CD4-positive, alpha-beta T cell (primary cell): ENCODE measurements at regions not wholly inside any gene's neighbourhood (a gene's known extent, or its start where the extent isn't known, plus 50 kb on each side); places are given as distances from the start of the nearest gene placed in this dataset.

Source experiments
- ATAC-seq: fragments of 200-7000 bp; cut with Tn5 transposase; one replicate; pipeline ENCODE4 v1.10.0; 2022; ENCODE audit warnings: mild to moderate bottlenecking; ENCODE audit not compliant: poor library complexity
- CTCF ChIA-PET: fragments of 350-600 bp; sonication (Branson Sonifier 250); formaldehyde crosslinking; loops from one replicate; lab custom pipeline; 2021; ENCODE audit warnings: antibody characterized with exemption, inconsistent platforms; lab: Charles Lee
- POLR2A ChIA-PET: fragments of 350-600 bp; sonication (Branson Sonifier 250); formaldehyde crosslinking; loops from one replicate; lab custom pipeline; 2021; ENCODE audit warnings: antibody characterized with exemption, inconsistent platforms; lab: Charles Lee
- DNase-seq, 14 experiments: peaks; one replicate each; pipeline ENCODE4 v3.0.0-alpha.2; 2013 to 2020; ENCODE audit warnings: mixed read lengths in 2 of 14
- H3K27ac ChIP-seq, 2 donors: one replicate each; pipeline versions ENCODE4 v1.5.1 to v1.7.0; 2013; ENCODE audit warnings: low read length in 2 of 2, low read depth in 1 of 2, mild to moderate bottlenecking in 1 of 2
- H3K27me3 ChIP-seq, 2 experiments: 1 replicate in 1 of 2; 2 replicates in 1 of 2; pipeline versions ENCODE4 v1.6.1 to v1.7.0; 2013; ENCODE audit warnings: low read length in 2 of 2, control low read depth in 1 of 2, mild to moderate bottlenecking in 1 of 2, moderate library complexity in 1 of 2; ENCODE audit not compliant: insufficient read depth in 2 of 2, control insufficient read depth in 1 of 2
- H3K36me3 ChIP-seq: one replicate; pipeline ENCODE4 v1.6.1; 2013; ENCODE audit warnings: low read length, control low read depth; ENCODE audit not compliant: insufficient read depth
- H3K4me1 ChIP-seq: one replicate; pipeline ENCODE4 v1.6.1; 2013; ENCODE audit warnings: low read length, control low read depth; ENCODE audit not compliant: insufficient read depth
- H3K4me3 ChIP-seq: one replicate; pipeline ENCODE4 v1.5.1; 2013; ENCODE audit warnings: mild to moderate bottlenecking, low read length, moderate library complexity
- H3K9me3 ChIP-seq, 2 experiments: 1 replicate in 1 of 2; 2 replicates in 1 of 2; pipeline versions ENCODE4 v1.6.1 to v1.7.0; 2013; ENCODE audit warnings: low read length in 2 of 2, mild to moderate bottlenecking in 2 of 2, control low read depth in 1 of 2, moderate library complexity in 1 of 2; ENCODE audit not compliant: control insufficient read depth in 1 of 2, insufficient read depth in 1 of 2
- H3K27ac Mint-ChIP-seq: one replicate; pipeline ENCODE4 v1.8.0; 2020; ENCODE audit warnings: mixed read lengths
- H3K27me3 Mint-ChIP-seq: one replicate; pipeline ENCODE4 v1.8.0; 2021; ENCODE audit warnings: mixed read lengths
- H3K36me3 Mint-ChIP-seq: one replicate; pipeline ENCODE4 v1.8.0; 2021; ENCODE audit warnings: low read depth, mixed read lengths
- H3K4me1 Mint-ChIP-seq: one replicate; pipeline ENCODE4 v1.8.0; 2021; ENCODE audit warnings: low read depth, mixed read lengths
- H3K4me3 Mint-ChIP-seq: one replicate; pipeline ENCODE4 v1.8.0; 2020; ENCODE audit warnings: mild to moderate bottlenecking, mixed read lengths
- H3K9me3 Mint-ChIP-seq: one replicate; pipeline ENCODE4 v1.8.0; 2020; ENCODE audit warnings: mixed read lengths
- intact Hi-C, 2 experiments: fragments of 100-400 bp; cut with DNase I in 1 of 2; cut with micrococcal nuclease in 1 of 2; formaldehyde crosslinking; loops; one replicate each; pipeline versions ENCODE4 v1.15.1 to v1.9.0; 2023 to 2025; cut with DNase I, micrococcal nuclease
- TF ChIP-seq, protein P1 (sequence below): fragments of 200-600 bp; IDR thresholded peaks from one replicate; pipeline ENCODE4 v1.8.0; 2022; ENCODE audit warnings: antibody characterized with exemption, mild to moderate bottlenecking

DNA sequence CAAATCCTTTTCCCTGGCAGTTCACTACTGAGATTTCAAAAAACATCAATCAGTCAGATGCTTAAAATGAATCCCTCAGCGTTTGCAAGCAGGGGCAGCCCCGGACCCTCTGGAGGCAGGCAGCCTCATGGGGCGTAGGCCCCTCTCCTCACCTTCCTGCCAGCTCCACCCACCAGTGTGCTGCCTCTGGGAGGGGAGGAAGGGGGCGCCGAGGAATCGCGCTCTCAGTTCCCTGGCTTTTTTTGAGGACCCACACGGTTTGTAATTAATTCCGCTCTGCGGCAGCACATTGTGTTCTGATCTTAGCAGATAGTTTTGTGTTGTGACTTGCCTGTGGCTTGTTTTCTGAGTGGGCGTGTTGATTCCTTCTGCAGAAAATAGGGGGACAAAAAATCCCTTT lies 159.9 kb downstream of the KLF13 start:
- Histone ChIP-seq H3K9me3 (peaks cover 7% of the 10 kb centered on the region in 2 experiments), H3K27me3 (no peaks in the 10 kb centered on the region), H3K4me1 (peaks cover 52% of the 10 kb centered on the region), H3K27ac (no peak overlapping the region), H3K36me3 (no peaks in the 10 kb centered on the region), H3K4me3 (no peak overlapping the region)
- TF ChIP-seq, protein P1, sequence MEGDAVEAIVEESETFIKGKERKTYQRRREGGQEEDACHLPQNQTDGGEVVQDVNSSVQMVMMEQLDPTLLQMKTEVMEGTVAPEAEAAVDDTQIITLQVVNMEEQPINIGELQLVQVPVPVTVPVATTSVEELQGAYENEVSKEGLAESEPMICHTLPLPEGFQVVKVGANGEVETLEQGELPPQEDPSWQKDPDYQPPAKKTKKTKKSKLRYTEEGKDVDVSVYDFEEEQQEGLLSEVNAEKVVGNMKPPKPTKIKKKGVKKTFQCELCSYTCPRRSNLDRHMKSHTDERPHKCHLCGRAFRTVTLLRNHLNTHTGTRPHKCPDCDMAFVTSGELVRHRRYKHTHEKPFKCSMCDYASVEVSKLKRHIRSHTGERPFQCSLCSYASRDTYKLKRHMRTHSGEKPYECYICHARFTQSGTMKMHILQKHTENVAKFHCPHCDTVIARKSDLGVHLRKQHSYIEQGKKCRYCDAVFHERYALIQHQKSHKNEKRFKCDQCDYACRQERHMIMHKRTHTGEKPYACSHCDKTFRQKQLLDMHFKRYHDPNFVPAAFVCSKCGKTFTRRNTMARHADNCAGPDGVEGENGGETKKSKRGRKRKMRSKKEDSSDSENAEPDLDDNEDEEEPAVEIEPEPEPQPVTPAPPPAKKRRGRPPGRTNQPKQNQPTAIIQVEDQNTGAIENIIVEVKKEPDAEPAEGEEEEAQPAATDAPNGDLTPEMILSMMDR, result no peak
- H3K36me3 Mint-ChIP-seq, result peaks cover 9% of the 10 kb centered on the region
- DNase-seq (no peak), ATAC-seq (no peak)
- peak overlapping the region; percentile 51 for H3K4me3 Mint-ChIP-seq
- no peak overlapping the region for H3K27ac Mint-ChIP-seq
- ChIA-PET CTCF (interaction anchor here (1.0 to 4.5 kb wide), 4 partner anchors 14 to 288 kb away, joined by 3 to 28 read pairs (median 4); no protein-coding TSS in a partner anchor), POLR2A (interaction anchor here (2.7 to 3.7 kb wide), 4 partner anchors 13 to 271 kb away, joined by 14 to 39 read pairs (median 16); no protein-coding TSS in a partner anchor)
- no peaks in the 10 kb centered on the region for H3K27me3 Mint-ChIP-seq
- H3K4me1 Mint-ChIP-seq, result peaks cover 42% of the 10 kb centered on the region
- intact Hi-C loops, result loop anchor here (5.0 to 10.0 kb wide), 3 partner anchors 92 to 494 kb away; partner anchors contain the start of gene MTMR10 (in 1 of the 2)
- H3K9me3 Mint-ChIP-seq, result no peaks in the 10 kb centered on the region

DNA sequence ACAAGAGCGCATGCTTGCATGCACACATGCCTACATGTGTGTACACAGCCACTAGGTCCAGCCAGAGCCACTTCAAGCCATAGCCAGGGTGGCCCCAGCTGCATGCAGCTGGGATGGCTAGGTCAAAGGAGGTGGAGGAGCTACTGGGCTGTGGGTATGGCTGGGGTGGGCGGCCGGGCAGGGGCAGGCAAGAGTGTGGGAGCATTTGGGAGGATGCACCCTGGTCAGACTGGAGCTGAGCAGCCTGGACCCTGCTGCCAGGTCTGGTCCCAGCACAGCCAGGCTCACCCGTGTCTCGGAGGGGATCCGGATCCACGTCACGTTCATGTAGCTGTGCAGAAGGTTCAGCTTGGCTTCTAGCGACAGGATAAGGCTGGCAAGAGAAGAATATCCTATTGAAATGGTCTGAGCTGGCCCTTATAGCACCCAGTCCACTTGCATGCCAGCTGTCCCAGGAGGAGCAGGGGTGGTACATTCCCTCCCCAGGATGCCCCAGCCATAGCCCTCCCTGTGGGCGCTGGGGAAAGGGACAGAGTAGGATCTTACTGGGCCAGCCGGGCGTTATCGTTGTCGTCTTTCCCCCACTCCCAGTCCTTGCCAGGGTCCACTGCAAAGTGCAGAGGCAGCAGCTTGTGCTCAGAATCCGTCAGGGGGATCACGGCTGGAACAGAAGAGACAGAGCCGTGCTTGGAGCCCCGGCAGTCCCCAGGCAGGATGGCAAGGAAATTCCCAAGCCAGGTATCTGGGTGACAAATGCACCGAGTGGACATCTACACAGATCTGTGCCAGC lies 160.5 kb downstream of the KLF13 start:
- ATAC-seq (no peak), DNase-seq (no peak)
- intact Hi-C loops, result loop anchor here (5.0 to 10.0 kb wide), 3 partner anchors 92 to 495 kb away; partner anchors contain the start of gene MTMR10 (in 1 of the 2)
- Histone ChIP-seq H3K36me3 (no peaks in the 10 kb centered on the region), H3K4me3 (no peak overlapping the region), H3K27ac (no peak overlapping the region), H3K9me3 (peaks cover 7 to 12% of the 10 kb centered on the region in 2 experiments), H3K4me1 (peaks cover 47% of the 10 kb centered on the region), H3K27me3 (no peaks in the 10 kb centered on the region)
- Mint-ChIP-seq H3K36me3 (peaks cover 9% of the 10 kb centered on the region), H3K27ac (no peak overlapping the region), H3K4me3 (peak overlapping the region; percentile 51), H3K9me3 (no peaks in the 10 kb centered on the region), H3K4me1 (peaks cover 37% of the 10 kb centered on the region), H3K27me3 (no peaks in the 10 kb centered on the region)
- CTCF ChIA-PET, result interaction anchor here (1.0 to 4.5 kb wide), 6 partner anchors 14 to 289 kb away, joined by 3 to 28 read pairs (median 4); no protein-coding TSS in a partner anchor
- TF ChIP-seq, protein P1, result no peak
- POLR2A ChIA-PET, result interaction anchor here (0.8 to 3.7 kb wide), 9 partner anchors 8 to 272 kb away, joined by 4 to 39 read pairs (median 14); partner anchors contain the start of gene KLF13

DNA sequence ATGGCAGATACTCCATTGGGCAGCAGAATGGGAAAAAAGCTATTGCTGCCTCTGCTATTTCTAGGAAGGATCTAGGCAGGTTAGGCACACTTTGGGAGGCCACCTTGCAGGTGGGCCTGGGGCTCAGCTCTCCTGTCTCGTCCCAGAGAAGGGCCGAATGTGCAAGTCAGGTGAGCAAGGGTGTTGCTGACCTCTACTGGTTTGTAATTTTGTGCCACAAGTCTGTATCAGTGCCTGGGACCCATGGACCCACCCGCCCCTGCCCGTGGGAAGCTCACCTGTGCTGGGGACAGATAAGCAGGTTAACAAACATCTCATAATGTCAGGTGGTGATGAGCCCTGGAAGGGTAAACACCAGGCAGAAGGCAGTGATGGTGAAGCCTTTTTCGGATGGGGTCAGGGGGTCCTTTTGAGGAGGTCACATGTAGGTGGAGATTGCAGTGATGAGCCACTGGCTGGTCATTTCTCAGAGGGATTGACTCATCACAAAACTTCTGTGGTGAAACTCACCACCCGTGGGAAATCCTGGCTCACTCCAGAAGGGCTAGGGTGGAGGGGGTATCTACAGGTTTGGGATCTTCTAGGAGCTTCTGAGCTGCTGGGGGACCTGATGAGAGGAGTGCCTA lies 161.3 kb downstream of the KLF13 start:
- Mint-ChIP-seq H3K27ac (no peak overlapping the region), H3K27me3 (no peaks in the 10 kb centered on the region), H3K9me3 (no peaks in the 10 kb centered on the region), H3K4me1 (peaks cover 32% of the 10 kb centered on the region), H3K36me3 (peaks cover 6% of the 10 kb centered on the region), H3K4me3 (peak overlapping the region; percentile 58)
- H3K27me3 ChIP-seq, result no peaks in the 10 kb centered on the region
- ChIA-PET POLR2A (interaction anchor here (1.0 to 3.7 kb wide), 15 partner anchors 8 to 281 kb away, joined by 3 to 39 read pairs (median 6); partner anchors contain the start of gene KLF13), CTCF (interaction anchor here (1.0 to 4.5 kb wide), 22 partner anchors 12 to 287 kb away, joined by 3 to 28 read pairs (median 5); partner anchors contain the start of gene KLF13)
- ATAC-seq (no peak), DNase-seq (peak in 2 of 14 experiments; percentile 26 to 46)
- no peak overlapping the region for H3K27ac ChIP-seq
- peaks cover 7 to 12% of the 10 kb centered on the region in 2 experiments for H3K9me3 ChIP-seq
- intact Hi-C loops, result loop anchor here (1.0 to 10.0 kb wide), 12 partner anchors 49 to 496 kb away; partner anchors contain the start of gene MTMR10 (in 1 of the 2)
- no peaks in the 10 kb centered on the region for H3K36me3 ChIP-seq
- TF ChIP-seq, protein P1, result no peak
- H3K4me3 ChIP-seq, result no peak overlapping the region
- peaks cover 38% of the 10 kb centered on the region for H3K4me1 ChIP-seq
